A549 (cell line): ENCODE measurements at regions not wholly inside any gene's neighbourhood (a gene's known extent, or its start where the extent isn't known, plus 50 kb on each side); places are given as distances from the start of the nearest gene placed in this dataset.

Experiments used
- ATAC-seq, 2 experiments: fragments of 200-7000 bp in 1 of 2; fragments of >200 bp in 1 of 2; cut with Nextera tagmentation in 1 of 2; cut with Tn5 transposase in 1 of 2; 3 replicates each; pipeline versions ENCODE4 v1.8.0 to v1.9.1; 2018 to 2020; ENCODE audit warnings: mild to moderate bottlenecking in 1 of 2, moderate library complexity in 1 of 2
- CTCF ChIA-PET: fragments of 300-600 bp; sonication (Branson Sonifier 250); formaldehyde crosslinking; extraction: SDS; loops from one replicate; lab custom pipeline; 2021; ENCODE audit warnings: antibody characterized with exemption, inconsistent platforms; lab: Yijun Ruan, JAX
- POLR2A ChIA-PET: fragments of 350-600 bp; formaldehyde crosslinking; extraction: SDS; loops from one replicate; lab custom pipeline; 2021; ENCODE audit warnings: antibody characterized with exemption, inconsistent platforms; lab: Yijun Ruan, JAX
- DNase-seq, 2 experiments: peaks; one replicate each; pipeline versions ENCODE4 v3.0.0 to v3.0.0-alpha.2; 2011 to 2016; ENCODE audit warnings: low read depth in 1 of 2, low spot score in 1 of 2
- FAIRE-seq: peaks from 2 replicates; lab custom pipeline; 2011; peaks lifted over from hg19 to GRCh38; lab: Jason Lieb, UNC
- H3K27ac ChIP-seq, 2 experiments: fragments of >200 bp; sonication (Bioruptor Twin); formaldehyde crosslinking; 3 replicates each; pipeline ENCODE4 v1.5.1; 2016 to 2017
- H3K4me1 ChIP-seq: fragments of >200 bp; sonication (Bioruptor Twin); formaldehyde crosslinking; 3 replicates; pipeline ENCODE4 v1.6.1; 2016
- H3K4me2 ChIP-seq: fragments of >200 bp; sonication (Bioruptor Twin); formaldehyde crosslinking; 3 replicates; pipeline ENCODE4 v1.6.1; 2016
- H3K4me3 ChIP-seq: fragments of >200 bp; sonication (Bioruptor Twin); formaldehyde crosslinking; 3 replicates; pipeline ENCODE4 v1.5.1; 2016
- H3K9me3 ChIP-seq: fragments of >200 bp; sonication (Bioruptor Twin); formaldehyde crosslinking; 3 replicates; pipeline ENCODE4 v1.6.1; 2016
- CTCF ChIP-seq: fragments of >200 bp; sonication (Bioruptor Twin); formaldehyde crosslinking; IDR thresholded peaks from 3 replicates; pipeline ENCODE4 v1.5.1; 2016
- EHF ChIP-seq: fragments of 250-450 bp; sonication (Bioruptor Pico); IDR thresholded peaks from 2 replicates; pipeline ENCODE4 v1.5.0; 2020; ENCODE audit warnings: mild to moderate bottlenecking
- EHMT2 ChIP-seq: fragments of 200-600 bp; sonication (generic); IDR thresholded peaks from 2 replicates; pipeline ENCODE4 v1.6.1; 2016; ENCODE audit warnings: antibody characterized with exemption, low read depth, mild to moderate bottlenecking, moderate library complexity
- EP300 ChIP-seq, 2 experiments: fragments of >200 bp; sonication (Bioruptor Twin); formaldehyde crosslinking; IDR thresholded peaks; 2 replicates in 1 of 2; 3 replicates in 1 of 2; pipeline ENCODE4 v1.6.1; 2016 to 2017
- ESRRA ChIP-seq: fragments of 150-350 bp; IDR thresholded peaks from 2 replicates; pipeline ENCODE4 v1.6.1; 2014; ENCODE audit warnings: mild to moderate bottlenecking, low read length, borderline replicate concordance
- FOSB ChIP-seq: fragments of 250-450 bp; sonication (Bioruptor Pico); IDR thresholded peaks from 2 replicates; pipeline ENCODE4 v1.5.0; 2020; ENCODE audit warnings: mild to moderate bottlenecking, moderate library complexity
- FOSL2 ChIP-seq, 2 experiments: fragments of 450-650 bp in 1 of 2; fragments of >200 bp in 1 of 2; sonication (Bioruptor Twin) in 1 of 2; formaldehyde crosslinking; IDR thresholded peaks; 2 replicates each; pipeline versions ENCODE4 v1.5.0 to v1.6.1; 2016 to 2020; ENCODE audit warnings: mild to moderate bottlenecking in 1 of 2, moderate library complexity in 1 of 2
- GATA3 ChIP-seq: IDR thresholded peaks from 2 replicates; pipeline ENCODE4 v1.6.1; 2012; ENCODE audit warnings: borderline replicate concordance
- HDAC2 ChIP-seq: fragments of 200-600 bp; sonication (generic); IDR thresholded peaks from 2 replicates; pipeline ENCODE4 v1.6.1; 2016
- HES2 ChIP-seq: fragments of >200 bp; sonication (Bioruptor Twin); formaldehyde crosslinking; IDR thresholded peaks from 2 replicates; pipeline ENCODE4 v1.6.1; 2016
- HEYL ChIP-seq: fragments of 250-450 bp; sonication (Bioruptor Pico); IDR thresholded peaks from 2 replicates; pipeline ENCODE4 v1.8.0; 2021; ENCODE audit warnings: mild to moderate bottlenecking, moderate library complexity
- HOXA7 ChIP-seq: fragments of 250-450 bp; sonication (Bioruptor Pico); IDR thresholded peaks from 2 replicates; pipeline ENCODE4 v1.5.0; 2020; ENCODE audit warnings: mild to moderate bottlenecking, moderate library complexity
- JUN ChIP-seq, 2 experiments: fragments of >200 bp; sonication (Bioruptor Twin); formaldehyde crosslinking; IDR thresholded peaks; 2 replicates in 1 of 2; 3 replicates in 1 of 2; pipeline ENCODE4 v1.6.1; 2016 to 2017
- JUNB ChIP-seq: fragments of >200 bp; sonication (Bioruptor Twin); formaldehyde crosslinking; IDR thresholded peaks from 2 replicates; pipeline ENCODE4 v1.6.1; 2016
- MAFK ChIP-seq: fragments of 450-650 bp; IDR thresholded peaks from 2 replicates; pipeline ENCODE4 v1.6.1; 2014; ENCODE audit not compliant: partially characterized antibody
- MAZ ChIP-seq: fragments of 150-350 bp; IDR thresholded peaks from 2 replicates; pipeline ENCODE4 v1.6.1; 2014; ENCODE audit warnings: antibody characterized with exemption, low read depth, low read length, borderline replicate concordance
- POLR2A ChIP-seq: IDR thresholded peaks from 2 replicates; pipeline ENCODE4 v1.6.1; 2012; ENCODE audit warnings: mild to moderate bottlenecking, low read length
- POLR2AphosphoS2 ChIP-seq: conservative IDR thresholded peaks from 2 replicates; pipeline ENCODE4 v1.6.1; 2012; ENCODE audit warnings: low read length, improper control_type of control experiment, inconsistent platforms
- RAD21 ChIP-seq, 2 experiments: fragments of >200 bp in 1 of 2; sonication (Bioruptor Twin) in 1 of 2; formaldehyde crosslinking in 1 of 2; IDR thresholded peaks in 1 of 2; conservative IDR thresholded peaks in 1 of 2; 2 replicates in 1 of 2; 3 replicates in 1 of 2; pipeline ENCODE4 v1.6.1; 2012 to 2018; ENCODE audit warnings: inconsistent platforms in 1 of 2
- RARB ChIP-seq: fragments of 250-450 bp; sonication (Bioruptor Pico); IDR thresholded peaks from 2 replicates; pipeline ENCODE4 v1.8.0; 2021; ENCODE audit warnings: mild to moderate bottlenecking, moderate library complexity
- REST ChIP-seq: fragments of 200-600 bp; sonication (generic); IDR thresholded peaks from 2 replicates; pipeline ENCODE4 v1.6.1; 2016; ENCODE audit warnings: antibody characterized with exemption, mild to moderate bottlenecking, moderate library complexity
- RNF2 ChIP-seq: fragments of 200-600 bp; sonication (generic); IDR thresholded peaks from 2 replicates; pipeline ENCODE4 v1.6.1; 2016; ENCODE audit warnings: low read depth, mild to moderate bottlenecking, antibody characterized with exemption, moderate library complexity, borderline replicate concordance
- SMC3 ChIP-seq: fragments of >200 bp; sonication (Bioruptor Twin); formaldehyde crosslinking; IDR thresholded peaks from 3 replicates; pipeline ENCODE4 v1.6.1; 2018; ENCODE audit warnings: inconsistent platforms
- SREBF2 ChIP-seq: fragments of 450-650 bp; IDR thresholded peaks from 2 replicates; pipeline ENCODE4 v1.6.1; 2014; ENCODE audit warnings: mild to moderate bottlenecking, moderate library complexity
- TFCP2L1 ChIP-seq: fragments of 250-450 bp; sonication (Bioruptor Pico); IDR thresholded peaks from 2 replicates; pipeline ENCODE4 v1.5.0; 2021; ENCODE audit warnings: mild to moderate bottlenecking
- ZC3H11A ChIP-seq: fragments of 450-650 bp; IDR thresholded peaks from 2 replicates; pipeline ENCODE4 v1.6.1; 2014; ENCODE audit warnings: antibody characterized with exemption, mild to moderate bottlenecking
- ZNF302 ChIP-seq: fragments of 250-450 bp; sonication (Bioruptor Pico); IDR thresholded peaks from 2 replicates; pipeline ENCODE4 v1.9.0; 2021; ENCODE audit warnings: inconsistent platforms, mild to moderate bottlenecking, moderate library complexity
- ZSCAN20 ChIP-seq: fragments of 250-450 bp; sonication (Bioruptor Pico); IDR thresholded peaks from 2 replicates; pipeline ENCODE4 v1.8.0; 2022; ENCODE audit warnings: mild to moderate bottlenecking, moderate library complexity
- WGBS: methylation state at CpG from one replicate; pipeline ENCODE4 v1.1.6; 2017; ENCODE audit errors: missing lambda C conversion rate; 5-methylcytosine and 5-hydroxymethylcytosine counted together
- TF ChIP-seq, protein P1 (sequence below): IDR thresholded peaks from 2 replicates; pipeline ENCODE4 v1.6.1; 2012
- TF ChIP-seq, protein P2 (sequence below): fragments of 150-350 bp; IDR thresholded peaks from 2 replicates; pipeline ENCODE4 v1.6.1; 2014; ENCODE audit warnings: low read depth, mild to moderate bottlenecking, low read length

- TF ChIP-seq RNF2 (no peak), ZC3H11A (no peak)
- ChIA-PET POLR2A (no interaction called here), CTCF (interaction anchor here (0.6 to 10.2 kb wide), 10 partner anchors 7 to 371 kb away, joined by 3 to 100 read pairs (median 6); no protein-coding TSS in a partner anchor)
- 78% methylated on average over 6 of the region's 7 CpGs for WGBS
- Histone ChIP-seq H3K9me3 (no peaks in the 10 kb centered on the region), H3K4me2 (peak overlapping the region; percentile 97), H3K27ac (peak overlapping the region; percentile 99 to 100), H3K4me3 (no peak overlapping the region), H3K4me1 (peaks cover 87% of the 10 kb centered on the region)
- no peak for ATAC-seq
- peak in 1 of 2 experiments; percentile 44 for DNase-seq
- no peak for FAIRE-seq
Measured at GRCh38 chr12:124395986-124396385, 101.1 kb downstream of the RFLNA start.

DNA sequence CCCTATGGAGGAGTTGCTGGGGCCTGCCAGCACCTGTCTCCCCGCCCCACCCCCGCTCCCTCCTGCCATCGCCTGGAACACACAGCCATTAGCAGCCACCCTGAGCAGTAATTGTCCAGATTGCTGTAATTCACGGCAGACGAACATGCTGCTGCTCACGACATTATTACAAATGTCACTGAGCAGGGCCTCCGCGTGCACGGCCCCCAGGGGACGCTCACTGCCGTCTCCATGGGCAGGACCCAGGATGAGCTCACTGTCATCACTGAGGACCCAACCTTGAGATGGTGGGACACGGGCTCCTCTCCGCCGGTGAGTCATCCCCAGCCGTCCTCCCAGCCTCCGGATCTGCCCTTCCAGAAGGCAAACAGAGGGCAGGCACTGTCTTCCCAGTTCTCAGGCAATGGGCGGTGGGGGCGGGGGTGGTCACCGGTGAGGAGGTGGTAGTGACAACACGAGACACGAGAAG lies 100.4 kb downstream of the RFLNA start:
- WGBS = 33% methylated on average over 12 of the region's 21 CpGs
- POLR2A ChIA-PET = no interaction called here
- Histone ChIP-seq H3K4me1 (peaks cover 94% of the 10 kb centered on the region), H3K27ac (peak overlapping the region; percentile 99 to 100), H3K4me2 (peak overlapping the region; percentile 97), H3K9me3 (no peaks in the 10 kb centered on the region), H3K4me3 (no peak overlapping the region)
- ATAC-seq (no peak), DNase-seq (peak in 1 of 2 experiments; percentile 78)
- CTCF ChIA-PET = interaction anchor here (0.6 to 10.2 kb wide), 8 partner anchors 6 to 371 kb away, joined by 3 to 100 read pairs (median 20); no protein-coding TSS in a partner anchor
- TF ChIP-seq HES2 = no peak
- no peak; a peak in 1 of 5 replicates for TF ChIP-seq EP300 (IDR thresholded peaks at IDR 0.05)
- no peak for TF ChIP-seq REST
- TF ChIP-seq FOSB (CRISPR knock-in tag) = no peak
- TF ChIP-seq EHMT2 = no peak
- no peak; the same call in 1 of the 2 replicates for TF ChIP-seq FOSL2 (IDR thresholded peaks at IDR 0.05)
- peak; percentile 89 for TF ChIP-seq FOSL2 (CRISPR knock-in tag; IDR thresholded peaks at IDR 0.05)
- TF ChIP-seq RAD21 (conservative IDR thresholded peaks at IDR 0.05 in 1 of 2, IDR thresholded peaks at IDR 0.05 in 1 of 2) = peak; percentile 36 to 49
- no peak for TF ChIP-seq RARB
- TF ChIP-seq MAZ = no peak
- no peak for TF ChIP-seq TFCP2L1 (CRISPR knock-in tag)
- TF ChIP-seq, protein P1, sequence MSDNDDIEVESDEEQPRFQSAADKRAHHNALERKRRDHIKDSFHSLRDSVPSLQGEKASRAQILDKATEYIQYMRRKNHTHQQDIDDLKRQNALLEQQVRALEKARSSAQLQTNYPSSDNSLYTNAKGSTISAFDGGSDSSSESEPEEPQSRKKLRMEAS = peak; percentile 55
- TF ChIP-seq ZC3H11A = no peak
- peak; percentile 23; the same call in 1 of the 2 replicates for TF ChIP-seq JUNB
- TF ChIP-seq ESRRA = no peak
- TF ChIP-seq POLR2A = no peak
- TF ChIP-seq HOXA7 = no peak
- TF ChIP-seq, protein P2, sequence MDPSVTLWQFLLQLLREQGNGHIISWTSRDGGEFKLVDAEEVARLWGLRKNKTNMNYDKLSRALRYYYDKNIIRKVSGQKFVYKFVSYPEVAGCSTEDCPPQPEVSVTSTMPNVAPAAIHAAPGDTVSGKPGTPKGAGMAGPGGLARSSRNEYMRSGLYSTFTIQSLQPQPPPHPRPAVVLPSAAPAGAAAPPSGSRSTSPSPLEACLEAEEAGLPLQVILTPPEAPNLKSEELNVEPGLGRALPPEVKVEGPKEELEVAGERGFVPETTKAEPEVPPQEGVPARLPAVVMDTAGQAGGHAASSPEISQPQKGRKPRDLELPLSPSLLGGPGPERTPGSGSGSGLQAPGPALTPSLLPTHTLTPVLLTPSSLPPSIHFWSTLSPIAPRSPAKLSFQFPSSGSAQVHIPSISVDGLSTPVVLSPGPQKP = no peak
- TF ChIP-seq JUN (IDR thresholded peaks at IDR 0.05) = peak; percentile 17 to 38; a peak in 1 of 5 replicates
- TF ChIP-seq GATA3 = 0 out of 2 replicates have a peak, but pooled peaks have one; percentile 27
- TF ChIP-seq MAFK = no peak
- no peak for TF ChIP-seq ZNF302 (CRISPR knock-in tag)
- no peak for TF ChIP-seq POLR2AphosphoS2
- TF ChIP-seq SMC3 = peak; percentile 41
- no peak for TF ChIP-seq SREBF2
- no peak for TF ChIP-seq HDAC2
- no peak for TF ChIP-seq HEYL (CRISPR knock-in tag)
- no peak for TF ChIP-seq ZSCAN20 (CRISPR knock-in tag)
- TF ChIP-seq CTCF = no peak; the same call in 2 of the 3 replicates
- TF ChIP-seq EHF (CRISPR knock-in tag) = no peak
- TF ChIP-seq, all 56 proteins: peak for 7
- FAIRE-seq = no peak
